GM12864 (cell line): ENCODE measurements at regions not wholly inside any gene's neighbourhood (a gene's known extent, or its start where the extent isn't known, plus 50 kb on each side); places are given as distances from the start of the nearest gene placed in this dataset.

Source experiments
- DNase-seq: peaks from one replicate; pipeline ENCODE4 v3.0.0-alpha.2; 2011; ENCODE audit warnings: low read depth
- H3K4me3 ChIP-seq: 2 replicates; pipeline ENCODE4 v1.5.1; 2011; ENCODE audit warnings: mild to moderate bottlenecking, low read depth, low read length, control low read depth
- TF ChIP-seq, protein P1 (sequence below): IDR thresholded peaks from 2 replicates; pipeline ENCODE4 v1.5.1; 2011; ENCODE audit warnings: low read depth, mild to moderate bottlenecking, moderate library complexity, low read length, control low read depth, inconsistent platforms; ENCODE audit errors: missing control alignments

GRCh38 chr2:160700021-160700814, 206.6 kb upstream of the RBMS1 start:
- no peak for DNase-seq
- TF ChIP-seq, protein P1, sequence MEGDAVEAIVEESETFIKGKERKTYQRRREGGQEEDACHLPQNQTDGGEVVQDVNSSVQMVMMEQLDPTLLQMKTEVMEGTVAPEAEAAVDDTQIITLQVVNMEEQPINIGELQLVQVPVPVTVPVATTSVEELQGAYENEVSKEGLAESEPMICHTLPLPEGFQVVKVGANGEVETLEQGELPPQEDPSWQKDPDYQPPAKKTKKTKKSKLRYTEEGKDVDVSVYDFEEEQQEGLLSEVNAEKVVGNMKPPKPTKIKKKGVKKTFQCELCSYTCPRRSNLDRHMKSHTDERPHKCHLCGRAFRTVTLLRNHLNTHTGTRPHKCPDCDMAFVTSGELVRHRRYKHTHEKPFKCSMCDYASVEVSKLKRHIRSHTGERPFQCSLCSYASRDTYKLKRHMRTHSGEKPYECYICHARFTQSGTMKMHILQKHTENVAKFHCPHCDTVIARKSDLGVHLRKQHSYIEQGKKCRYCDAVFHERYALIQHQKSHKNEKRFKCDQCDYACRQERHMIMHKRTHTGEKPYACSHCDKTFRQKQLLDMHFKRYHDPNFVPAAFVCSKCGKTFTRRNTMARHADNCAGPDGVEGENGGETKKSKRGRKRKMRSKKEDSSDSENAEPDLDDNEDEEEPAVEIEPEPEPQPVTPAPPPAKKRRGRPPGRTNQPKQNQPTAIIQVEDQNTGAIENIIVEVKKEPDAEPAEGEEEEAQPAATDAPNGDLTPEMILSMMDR = no peak
- H3K4me3 ChIP-seq = no peak overlapping the region

DNA sequence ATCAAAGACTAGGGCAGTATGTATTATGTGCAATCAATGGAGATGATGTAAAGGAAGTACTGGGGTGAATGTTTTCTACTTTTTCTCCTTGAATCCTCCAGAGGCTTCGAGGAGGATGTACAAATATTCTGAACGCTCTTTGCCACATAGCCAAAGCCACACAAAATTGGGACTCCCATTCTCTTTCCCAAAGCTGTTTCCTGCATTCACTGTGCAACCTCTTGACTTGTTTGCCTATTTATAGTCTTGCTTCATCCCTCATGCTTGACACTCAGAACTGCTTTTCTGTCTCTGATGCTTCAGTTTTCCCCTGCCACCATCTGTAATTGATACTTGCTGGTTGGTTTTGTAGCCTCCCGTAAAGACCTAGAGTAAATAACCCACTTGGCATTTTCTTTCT, 208.2 kb upstream of the RBMS1 start:
- TF ChIP-seq, protein P1 = no peak
- no peak overlapping the region for H3K4me3 ChIP-seq
- no peak for DNase-seq

DNA sequence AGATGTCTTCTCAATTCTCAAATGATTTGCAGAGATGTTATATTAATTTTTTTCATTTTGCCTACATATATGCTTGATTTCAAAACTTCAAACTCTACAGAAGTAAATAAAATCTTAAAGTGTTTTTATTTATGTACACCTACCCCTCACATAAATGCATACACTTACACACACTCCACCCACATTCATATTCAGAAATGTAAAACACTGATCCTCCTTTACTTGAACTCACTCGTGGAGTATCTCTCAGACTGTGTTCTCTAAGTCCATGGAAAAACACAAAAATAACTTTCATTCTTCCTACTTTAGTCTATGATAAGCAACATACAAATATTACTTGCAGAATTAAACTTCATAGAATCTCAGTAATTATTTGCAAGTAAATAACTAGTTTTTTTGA, 209.1 kb upstream of the RBMS1 start:
- H3K4me3 ChIP-seq = no peak overlapping the region
- TF ChIP-seq, protein P1 = no peak
- no peak for DNase-seq

GRCh38 chr2:160703648-160704585, 210.3 kb upstream of the RBMS1 start:
- TF ChIP-seq, protein P1 = no peak
- peak; percentile 65 for DNase-seq
- H3K4me3 ChIP-seq = no peak overlapping the region

DNA sequence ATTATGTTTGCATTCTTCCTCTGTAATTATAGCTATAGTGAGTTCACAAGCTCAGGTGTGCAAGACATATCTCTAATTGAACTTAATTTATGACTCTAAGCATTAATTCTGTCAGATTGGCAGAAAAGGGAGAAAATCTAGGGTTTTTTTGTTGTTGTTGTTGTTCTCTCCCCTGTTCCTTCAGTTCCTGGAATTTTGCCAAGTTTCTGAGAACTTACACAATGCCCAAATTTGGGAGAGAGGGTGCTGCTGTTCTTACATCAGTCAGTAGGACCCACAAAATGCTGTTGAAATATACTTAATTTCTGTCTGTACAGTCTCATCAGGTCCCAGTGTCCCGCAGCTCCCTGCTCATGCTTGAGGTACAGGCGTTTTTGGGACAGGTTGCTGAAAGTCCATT, 221.8 kb upstream of the RBMS1 start:
- H3K4me3 ChIP-seq = no peak overlapping the region
- TF ChIP-seq, protein P1 = no peak

DNA sequence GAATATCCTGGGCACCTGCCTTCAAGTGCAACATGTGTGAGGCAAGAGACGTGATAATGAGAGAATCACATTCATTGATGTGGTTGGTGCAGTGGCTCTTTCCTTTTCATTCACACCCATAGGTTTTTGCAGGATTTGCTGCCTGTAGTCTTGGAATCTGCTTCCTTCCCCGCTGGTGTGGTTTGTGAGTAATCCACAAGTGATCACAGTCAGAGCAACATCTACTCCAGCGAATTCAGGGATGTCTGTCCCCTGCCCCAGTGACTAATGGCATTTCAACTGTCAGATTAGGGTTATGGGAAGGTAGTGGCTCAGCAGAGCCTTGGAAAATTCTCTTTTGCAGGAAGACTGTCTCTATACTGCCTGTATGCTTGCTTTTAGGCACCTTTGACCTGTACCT, 225.5 kb upstream of the RBMS1 start:
- TF ChIP-seq, protein P1 = no peak
- H3K4me3 ChIP-seq = no peak overlapping the region
- DNase-seq = no peak

More for the DNA sequence above, 221.8 kb upstream of the RBMS1 start:
- DNase-seq = no peak
